Activated CD8-positive, alpha-beta T cell treated with anti-CD3 and anti-CD28 coated beads for 36 hours (primary cell): ENCODE measurements at regions not wholly inside any gene's neighbourhood (a gene's known extent, or its start where the extent isn't known, plus 50 kb on each side); places are given as distances from the start of the nearest gene placed in this dataset.

Source experiments
- ATAC-seq: fragments of 200-7000 bp; cut with Tn5 transposase; one replicate; pipeline ENCODE4 v1.10.0; 2021; ENCODE audit warnings: mild to moderate bottlenecking, moderate library complexity
- CTCF ChIA-PET: fragments of 350-600 bp; sonication (Branson Sonifier 250); formaldehyde crosslinking; loops from one replicate; lab custom pipeline; 2021; ENCODE audit warnings: antibody characterized with exemption; lab: Charles Lee
- POLR2A ChIA-PET: fragments of 350-600 bp; sonication (Branson Sonifier 250); formaldehyde crosslinking; loops from one replicate; lab custom pipeline; 2021; ENCODE audit warnings: antibody characterized with exemption; lab: Charles Lee
- DNase-seq: peaks from one replicate; pipeline ENCODE4 v3.0.0-alpha.2; 2020
- H3K27ac Mint-ChIP-seq: one replicate; pipeline ENCODE4 v1.8.0; 2021; ENCODE audit warnings: mild to moderate bottlenecking, mixed read lengths
- H3K27me3 Mint-ChIP-seq: one replicate; pipeline ENCODE4 v1.8.0; 2021; ENCODE audit warnings: mixed read lengths
- H3K36me3 Mint-ChIP-seq: one replicate; pipeline ENCODE4 v1.8.0; 2021; ENCODE audit warnings: low read depth, mixed read lengths
- H3K4me1 Mint-ChIP-seq: one replicate; pipeline ENCODE4 v1.8.0; 2021; ENCODE audit warnings: low read depth, mixed read lengths
- H3K4me3 Mint-ChIP-seq: one replicate; pipeline ENCODE4 v1.8.0; 2021; ENCODE audit warnings: mild to moderate bottlenecking, moderate library complexity, mixed read lengths
- H3K9me3 Mint-ChIP-seq: one replicate; pipeline ENCODE4 v1.8.0; 2021; ENCODE audit warnings: mixed read lengths
- CTCF ChIP-seq: fragments of 200-600 bp; IDR thresholded peaks from one replicate; pipeline ENCODE4 v1.8.0; 2022; ENCODE audit warnings: antibody characterized with exemption, mild to moderate bottlenecking
- intact Hi-C: fragments of 100-400 bp; cut with micrococcal nuclease; formaldehyde crosslinking; loops from one replicate; pipeline ENCODE4 v1.10.0; 2022

GRCh38 chr11:69383372-69384250 is 89.7 kb downstream of the MYEOV start:
- ATAC-seq: no peak
- Mint-ChIP-seq H3K9me3 (peaks cover 15% of the 10 kb centered on the region), H3K4me3 (no peak overlapping the region), H3K27me3 (no peaks in the 10 kb centered on the region), H3K27ac (no peak overlapping the region), H3K36me3 (no peaks in the 10 kb centered on the region), H3K4me1 (no peaks in the 10 kb centered on the region)
- DNase-seq: no peak
- intact Hi-C loops: no loop called here
- CTCF ChIA-PET: interaction anchor here (0.9 kb wide), 1 partner anchor 91 kb away, joined by 3 read pairs; no protein-coding TSS in a partner anchor
- TF ChIP-seq CTCF: no peak
- POLR2A ChIA-PET: no interaction called here

- CTCF ChIA-PET: no interaction called here
- no peaks in the 10 kb centered on the region for H3K27me3 Mint-ChIP-seq
- no peak overlapping the region for H3K4me3 Mint-ChIP-seq
- POLR2A ChIA-PET: no interaction called here
- intact Hi-C loops: no loop called here
- H3K4me1 Mint-ChIP-seq: no peaks in the 10 kb centered on the region
- TF ChIP-seq CTCF: no peak
- H3K27ac Mint-ChIP-seq: no peak overlapping the region
- no peak for DNase-seq
- ATAC-seq: no peak
- H3K9me3 Mint-ChIP-seq: peaks cover 21% of the 10 kb centered on the region
- no peaks in the 10 kb centered on the region for H3K36me3 Mint-ChIP-seq
These were observed 90.5 kb downstream of the MYEOV start for GRCh38 chr11:69384251-69385143.

- no peaks in the 10 kb centered on the region for H3K36me3 Mint-ChIP-seq
- H3K27ac Mint-ChIP-seq: no peak overlapping the region
- no peaks in the 10 kb centered on the region for H3K27me3 Mint-ChIP-seq
- H3K4me3 Mint-ChIP-seq: no peak overlapping the region
- H3K4me1 Mint-ChIP-seq: no peaks in the 10 kb centered on the region
- ATAC-seq (no peak), DNase-seq (no peak)
- peaks cover 21% of the 10 kb centered on the region for H3K9me3 Mint-ChIP-seq
- TF ChIP-seq CTCF: no peak
- CTCF ChIA-PET: no interaction called here
- intact Hi-C loops: no loop called here
- POLR2A ChIA-PET: no interaction called here
These were observed 91.3 kb downstream of the MYEOV start for GRCh38 chr11:69385144-69385820.

GRCh38 chr11:69385832-69386427 is 92.0 kb downstream of the MYEOV start:
- Mint-ChIP-seq H3K9me3 (peaks cover 21% of the 10 kb centered on the region), H3K4me1 (no peaks in the 10 kb centered on the region), H3K4me3 (no peak overlapping the region), H3K36me3 (no peaks in the 10 kb centered on the region), H3K27ac (no peak overlapping the region), H3K27me3 (no peaks in the 10 kb centered on the region)
- ChIA-PET CTCF (no interaction called here), POLR2A (no interaction called here)
- intact Hi-C loops: no loop called here
- ATAC-seq (no peak), DNase-seq (no peak)
- TF ChIP-seq CTCF: no peak
